H9 (cell line): ENCODE measurements at regions not wholly inside any gene's neighbourhood (a gene's known extent, or its start where the extent isn't known, plus 50 kb on each side); places are given as distances from the start of the nearest gene placed in this dataset.

Experiments
- DNase-seq: peaks from one replicate; pipeline ENCODE4 v3.0.0-alpha.2; 2017
- H2AFZ ChIP-seq: one replicate; pipeline ENCODE4 v1.6.1; 2013; ENCODE audit warnings: mild to moderate bottlenecking, low read length, control low read depth, moderate library complexity
- H2AK5ac ChIP-seq: 2 replicates; pipeline ENCODE4 v1.6.1; 2013; ENCODE audit warnings: low read length, control low read depth, mixed read lengths; ENCODE audit not compliant: insufficient read length
- H2BK120ac ChIP-seq: one replicate; pipeline ENCODE4 v1.6.1; 2013; ENCODE audit warnings: low read depth, mild to moderate bottlenecking, low read length, control low read depth, inconsistent platforms; ENCODE audit not compliant: poor library complexity, severe bottlenecking
- H2BK12ac ChIP-seq: 2 replicates; pipeline ENCODE4 v1.6.1; 2013; ENCODE audit warnings: low read length, control low read depth, mixed read lengths, low read depth; ENCODE audit not compliant: insufficient read length
- H2BK15ac ChIP-seq: 2 replicates; pipeline ENCODE4 v1.6.1; 2013; ENCODE audit warnings: low read depth, low read length, control low read depth
- H2BK20ac ChIP-seq: one replicate; pipeline ENCODE4 v1.6.1; 2013; ENCODE audit warnings: low read depth, mild to moderate bottlenecking, low read length, control low read depth, inconsistent platforms; ENCODE audit not compliant: poor library complexity, severe bottlenecking
- H2BK5ac ChIP-seq: 2 replicates; pipeline ENCODE4 v1.6.1; 2013; ENCODE audit warnings: low read length, control low read depth, mixed read lengths; ENCODE audit not compliant: insufficient read length
- H3K14ac ChIP-seq: 2 replicates; pipeline ENCODE4 v1.6.1; 2013; ENCODE audit warnings: low read length, control low read depth; ENCODE audit not compliant: insufficient read depth
- H3K18ac ChIP-seq: 2 replicates; pipeline ENCODE4 v1.6.1; 2013; ENCODE audit warnings: low read depth, mild to moderate bottlenecking, mixed read lengths, low read length, control low read depth; ENCODE audit not compliant: insufficient read length
- H3K23ac ChIP-seq: 2 replicates; pipeline ENCODE4 v1.6.1; 2013; ENCODE audit warnings: low read length, control low read depth, mixed read lengths, low read depth; ENCODE audit not compliant: insufficient read length
- H3K23me2 ChIP-seq: 2 replicates; pipeline ENCODE4 v1.6.1; 2013; ENCODE audit warnings: low read depth, mild to moderate bottlenecking, mixed read lengths, low read length, control low read depth; ENCODE audit not compliant: insufficient read length, poor library complexity, severe bottlenecking
- H3K27ac ChIP-seq: 2 replicates; pipeline ENCODE4 v1.5.1; 2013; ENCODE audit warnings: low read length, control low read depth, mixed read lengths, low read depth; ENCODE audit not compliant: insufficient read length
- H3K27me3 ChIP-seq: 2 replicates; pipeline ENCODE4 v1.6.1; 2013; ENCODE audit warnings: low read length, control low read depth, inconsistent platforms; ENCODE audit not compliant: insufficient read depth
- H3K4ac ChIP-seq: 2 replicates; pipeline ENCODE4 v1.6.1; 2013; ENCODE audit warnings: low read depth, mild to moderate bottlenecking, control low read depth, inconsistent platforms, low read length, moderate library complexity
- H3K4me1 ChIP-seq: 2 replicates; pipeline ENCODE4 v1.6.1; 2013; ENCODE audit warnings: low read length, control low read depth, inconsistent platforms; ENCODE audit not compliant: insufficient read depth
- H3K4me2 ChIP-seq: 2 replicates; pipeline ENCODE4 v1.6.1; 2013; ENCODE audit warnings: low read length, control low read depth, mixed read lengths; ENCODE audit not compliant: insufficient read length, insufficient read depth
- H3K56ac ChIP-seq: 2 replicates; pipeline ENCODE4 v1.6.1; 2013; ENCODE audit warnings: low read depth, mild to moderate bottlenecking, mixed read lengths, low read length, control low read depth; ENCODE audit not compliant: insufficient read length
- H3K79me1 ChIP-seq: 2 replicates; pipeline ENCODE4 v1.6.1; 2013; ENCODE audit warnings: low read depth, mild to moderate bottlenecking, moderate library complexity, low read length, control low read depth, inconsistent platforms; ENCODE audit not compliant: insufficient read depth, poor library complexity, severe bottlenecking
- H3K79me2 ChIP-seq: 2 replicates; pipeline ENCODE4 v1.6.1; 2013; ENCODE audit warnings: low read length, control low read depth, inconsistent platforms; ENCODE audit not compliant: insufficient read depth
- H3K9ac ChIP-seq: 2 replicates; pipeline ENCODE4 v1.6.1; 2013; ENCODE audit warnings: low read length, control low read depth, mixed read lengths; ENCODE audit not compliant: insufficient read length; ENCODE audit errors: extremely low read depth
- H3K9me3 ChIP-seq: one replicate; pipeline ENCODE4 v1.6.1; 2013; ENCODE audit warnings: low read depth, low read length, inconsistent platforms; ENCODE audit not compliant: control insufficient read depth
- H3T11ph ChIP-seq: one replicate; pipeline ENCODE4 v1.6.1; 2013; ENCODE audit warnings: mild to moderate bottlenecking, low read length, control low read depth, inconsistent platforms
- H4K20me1 ChIP-seq: one replicate; pipeline ENCODE4 v1.6.1; 2013; ENCODE audit not compliant: control insufficient read depth, insufficient read length, insufficient read depth
- H4K5ac ChIP-seq: 2 replicates; pipeline ENCODE4 v1.6.1; 2013; ENCODE audit warnings: low read depth, mild to moderate bottlenecking, mixed read lengths, low read length, control low read depth; ENCODE audit not compliant: insufficient read length
- H4K8ac ChIP-seq: replicated peaks from 2 replicates; pipeline ENCODE4 v1.6.1; 2013; ENCODE audit warnings: low read length, control low read depth, mixed read lengths, low read depth; ENCODE audit not compliant: insufficient read length
- H4K91ac ChIP-seq: 2 replicates; pipeline ENCODE4 v1.6.1; 2013; ENCODE audit warnings: low read depth, mild to moderate bottlenecking, moderate library complexity, mixed read lengths, low read length, control low read depth; ENCODE audit not compliant: insufficient read length
- H3K27ac Mint-ChIP-seq, 3 experiments: 2 replicates in 2 of 3; 3 replicates in 1 of 3; pipeline ENCODE4 v1.8.0; 2020 to 2021; ENCODE audit warnings: mixed read lengths in 3 of 3, mild to moderate bottlenecking in 1 of 3, moderate library complexity in 1 of 3
- H3K27me3 Mint-ChIP-seq: 2 replicates; pipeline ENCODE4 v1.8.0; 2021; ENCODE audit warnings: low read depth, mild to moderate bottlenecking, moderate library complexity, mixed read lengths
- H3K36me3 Mint-ChIP-seq, 3 experiments: 2 replicates in 2 of 3; 3 replicates in 1 of 3; pipeline ENCODE4 v1.8.0; 2020 to 2021; ENCODE audit warnings: low read depth in 3 of 3, mixed read lengths in 3 of 3; ENCODE audit not compliant: insufficient read depth in 1 of 3
- H3K4me1 Mint-ChIP-seq, 2 experiments: 2 replicates each; pipeline ENCODE4 v1.8.0; 2020; ENCODE audit warnings: mixed read lengths in 2 of 2
- H3K4me3 Mint-ChIP-seq, 2 experiments: 2 replicates in 1 of 2; 3 replicates in 1 of 2; pipeline ENCODE4 v1.8.0; 2020 to 2021; ENCODE audit warnings: mild to moderate bottlenecking in 2 of 2, mixed read lengths in 2 of 2, moderate library complexity in 1 of 2
- H3K9me3 Mint-ChIP-seq, 2 experiments: 2 replicates in 1 of 2; 3 replicates in 1 of 2; pipeline ENCODE4 v1.8.0; 2020; ENCODE audit warnings: mild to moderate bottlenecking in 2 of 2, mixed read lengths in 2 of 2, moderate library complexity in 1 of 2
- TF ChIP-seq, protein P1 (sequence below): fragments of 200-600 bp; sonication (generic); conservative IDR thresholded peaks from 3 replicates; pipeline ENCODE4 v1.8.0; 2021; ENCODE audit warnings: antibody characterized with exemption, mild to moderate bottlenecking

GRCh38 chr5:120035181-120035580, 405.8 kb downstream of the FAM170A start:
- Histone ChIP-seq H3K79me1 (no peaks in the 10 kb centered on the region), H4K5ac (no peak overlapping the region), H3K9ac (no peak overlapping the region), H3K23ac (no peak overlapping the region), H2AK5ac (no peak overlapping the region), H3K4me2 (no peak overlapping the region), H3K14ac (no peak overlapping the region), H2BK12ac (no peak overlapping the region), H2AFZ (no peak overlapping the region), H4K91ac (no peak overlapping the region), H3T11ph (no peak overlapping the region), H3K9me3 (no peaks in the 10 kb centered on the region), H3K27me3 (no peaks in the 10 kb centered on the region), H3K23me2 (no peaks in the 10 kb centered on the region), H2BK15ac (no peak overlapping the region), H4K8ac (no peak overlapping the region), H3K27ac (no peak overlapping the region), H3K4ac (no peak overlapping the region), H2BK120ac (no peak overlapping the region), H3K18ac (no peak overlapping the region), H2BK20ac (no peak overlapping the region), H3K56ac (no peak overlapping the region), H2BK5ac (no peak overlapping the region), H3K4me1 (no peaks in the 10 kb centered on the region), H4K20me1 (no peaks in the 10 kb centered on the region), H3K79me2 (no peaks in the 10 kb centered on the region)
- no peak overlapping the region for H3K27ac Mint-ChIP-seq
- TF ChIP-seq, protein P1, sequence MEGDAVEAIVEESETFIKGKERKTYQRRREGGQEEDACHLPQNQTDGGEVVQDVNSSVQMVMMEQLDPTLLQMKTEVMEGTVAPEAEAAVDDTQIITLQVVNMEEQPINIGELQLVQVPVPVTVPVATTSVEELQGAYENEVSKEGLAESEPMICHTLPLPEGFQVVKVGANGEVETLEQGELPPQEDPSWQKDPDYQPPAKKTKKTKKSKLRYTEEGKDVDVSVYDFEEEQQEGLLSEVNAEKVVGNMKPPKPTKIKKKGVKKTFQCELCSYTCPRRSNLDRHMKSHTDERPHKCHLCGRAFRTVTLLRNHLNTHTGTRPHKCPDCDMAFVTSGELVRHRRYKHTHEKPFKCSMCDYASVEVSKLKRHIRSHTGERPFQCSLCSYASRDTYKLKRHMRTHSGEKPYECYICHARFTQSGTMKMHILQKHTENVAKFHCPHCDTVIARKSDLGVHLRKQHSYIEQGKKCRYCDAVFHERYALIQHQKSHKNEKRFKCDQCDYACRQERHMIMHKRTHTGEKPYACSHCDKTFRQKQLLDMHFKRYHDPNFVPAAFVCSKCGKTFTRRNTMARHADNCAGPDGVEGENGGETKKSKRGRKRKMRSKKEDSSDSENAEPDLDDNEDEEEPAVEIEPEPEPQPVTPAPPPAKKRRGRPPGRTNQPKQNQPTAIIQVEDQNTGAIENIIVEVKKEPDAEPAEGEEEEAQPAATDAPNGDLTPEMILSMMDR = no peak
- no peaks in the 10 kb centered on the region for H3K9me3 Mint-ChIP-seq
- no peaks in the 10 kb centered on the region; a peak in 1 of 7 replicates for H3K36me3 Mint-ChIP-seq
- no peaks in the 10 kb centered on the region for H3K27me3 Mint-ChIP-seq
- no peak overlapping the region for H3K4me3 Mint-ChIP-seq
- DNase-seq = no peak
- H3K4me1 Mint-ChIP-seq = peaks cover 0 to 1% of the 10 kb centered on the region in 2 experiments; a peak in 2 of 4 replicates
